ENCODE measurements at regions not wholly inside any gene's neighbourhood (a gene's known extent, or its start where the extent isn't known, plus 50 kb on each side); places are given as distances from the start of the nearest gene placed in this dataset.

DNA sequence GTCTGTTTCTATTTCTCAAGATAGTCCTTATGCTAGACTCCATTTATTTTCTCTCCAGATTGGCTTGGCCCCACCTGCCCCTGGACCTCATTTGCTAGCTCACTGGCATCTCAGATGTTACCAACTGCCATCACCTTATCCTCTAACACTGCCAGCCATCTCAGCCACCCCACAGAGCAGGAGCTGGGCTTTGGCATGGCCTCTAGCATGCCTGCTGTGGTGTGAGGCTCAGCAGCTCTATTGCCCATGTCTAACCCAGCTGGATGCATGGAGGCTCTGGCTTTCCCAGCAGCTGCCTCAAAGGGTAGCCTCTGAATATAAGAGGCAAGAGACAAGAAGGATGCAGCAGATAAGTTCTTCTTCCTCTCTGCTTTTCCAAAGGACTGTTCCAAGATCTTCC lies 373.4 kb downstream of the TNS1 start:
- Histone ChIP-seq H3K9me3 (replicated peaks; ENCODE audit: control insufficient read depth, insufficient read depth, low read length) (no peaks in the 10 kb centered on the region), H3K4me2 (ENCODE audit: control insufficient read depth, insufficient read depth) (no peak overlapping the region), H3K9ac (ENCODE audit: control insufficient read depth, insufficient read depth, low read length) (no peak overlapping the region), H3K27me3 (replicated peaks in 1 of 2; ENCODE audit: control insufficient read depth in 2 of 2, insufficient read depth in 2 of 2, low read length in 1 of 2) (peaks cover 2 to 6% of the 10 kb centered on the region in 2 experiments; a peak in 1 of 4 replicates), H3K27ac (ENCODE audit: control insufficient read depth, insufficient read depth) (no peak overlapping the region), H3K79me2 (ENCODE audit: control insufficient read depth, insufficient read depth, low read length) (no peaks in the 10 kb centered on the region), H4K20me1 (ENCODE audit: control insufficient read depth, insufficient read depth) (no peaks in the 10 kb centered on the region), H3K36me3 (ENCODE audit: control insufficient read depth in 2 of 2, insufficient read depth in 2 of 2, low read length in 1 of 2) (no peaks in the 10 kb centered on the region), H3K4me3 (no peak overlapping the region), H3K4me1 (ENCODE audit: control insufficient read depth, insufficient read depth, low read length) (no peaks in the 10 kb centered on the region), H2AFZ (ENCODE audit: control insufficient read depth, low read depth, low read length) (no peak overlapping the region)
- BruUV-seq (replicated peaks), result no TSS peak
- CTCF ChIA-PET, result no interaction called here
- FAIRE-seq (no peak), DNase-seq (ENCODE audit: low read depth, low spot score) (no peak), ATAC-seq (no peak)
- intact Hi-C loops (cut with micrococcal nuclease; ENCODE audit: unreplicated experiment) (no loop called here), in situ Hi-C loops (cut with MboI) (no loop called here)
- TF ChIP-seq CBFB (IDR thresholded peaks at IDR 0.05; ENCODE audit: low read depth) (no peak), SMC3 (IDR thresholded peaks at IDR 0.05; ENCODE audit: borderline replicate concordance, low read length) (no peak), ASH2L (IDR thresholded peaks at IDR 0.05; ENCODE audit: borderline replicate concordance, low read depth) (no peak), MYB (IDR thresholded peaks at IDR 0.05; ENCODE audit: borderline replicate concordance, low read depth, low read length) (no peak), FOXM1 (IDR thresholded peaks at IDR 0.05; ENCODE audit: low read depth, low read length) (no peak), MEF2A (IDR thresholded peaks at IDR 0.05; ENCODE audit: insufficient read depth, low read depth, low read length) (no peak), HDAC2 (IDR thresholded peaks at IDR 0.05) (no peak), PAX5 (IDR thresholded peaks at IDR 0.05; ENCODE audit: borderline replicate concordance, low read depth, low read length) (no peak), BCL11A (IDR thresholded peaks at IDR 0.05; ENCODE audit: low read depth, low read length) (no peak), NR2C1 (IDR thresholded peaks at IDR 0.05) (no peak), EZH2 (IDR thresholded peaks at IDR 0.05; ENCODE audit: borderline replicate concordance, control insufficient read depth, low read depth, low read length) (no peak), YY1 (IDR thresholded peaks at IDR 0.05; ENCODE audit: low read depth, low read length) (no peak)
- TF ChIP-seq, protein P1, sequence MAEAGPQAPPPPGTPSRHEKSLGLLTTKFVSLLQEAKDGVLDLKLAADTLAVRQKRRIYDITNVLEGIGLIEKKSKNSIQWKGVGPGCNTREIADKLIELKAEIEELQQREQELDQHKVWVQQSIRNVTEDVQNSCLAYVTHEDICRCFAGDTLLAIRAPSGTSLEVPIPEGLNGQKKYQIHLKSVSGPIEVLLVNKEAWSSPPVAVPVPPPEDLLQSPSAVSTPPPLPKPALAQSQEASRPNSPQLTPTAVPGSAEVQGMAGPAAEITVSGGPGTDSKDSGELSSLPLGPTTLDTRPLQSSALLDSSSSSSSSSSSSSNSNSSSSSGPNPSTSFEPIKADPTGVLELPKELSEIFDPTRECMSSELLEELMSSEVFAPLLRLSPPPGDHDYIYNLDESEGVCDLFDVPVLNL (IDR thresholded peaks at IDR 0.05; ENCODE audit: low read depth, low read length), result no peak
- TF ChIP-seq, protein P2, sequence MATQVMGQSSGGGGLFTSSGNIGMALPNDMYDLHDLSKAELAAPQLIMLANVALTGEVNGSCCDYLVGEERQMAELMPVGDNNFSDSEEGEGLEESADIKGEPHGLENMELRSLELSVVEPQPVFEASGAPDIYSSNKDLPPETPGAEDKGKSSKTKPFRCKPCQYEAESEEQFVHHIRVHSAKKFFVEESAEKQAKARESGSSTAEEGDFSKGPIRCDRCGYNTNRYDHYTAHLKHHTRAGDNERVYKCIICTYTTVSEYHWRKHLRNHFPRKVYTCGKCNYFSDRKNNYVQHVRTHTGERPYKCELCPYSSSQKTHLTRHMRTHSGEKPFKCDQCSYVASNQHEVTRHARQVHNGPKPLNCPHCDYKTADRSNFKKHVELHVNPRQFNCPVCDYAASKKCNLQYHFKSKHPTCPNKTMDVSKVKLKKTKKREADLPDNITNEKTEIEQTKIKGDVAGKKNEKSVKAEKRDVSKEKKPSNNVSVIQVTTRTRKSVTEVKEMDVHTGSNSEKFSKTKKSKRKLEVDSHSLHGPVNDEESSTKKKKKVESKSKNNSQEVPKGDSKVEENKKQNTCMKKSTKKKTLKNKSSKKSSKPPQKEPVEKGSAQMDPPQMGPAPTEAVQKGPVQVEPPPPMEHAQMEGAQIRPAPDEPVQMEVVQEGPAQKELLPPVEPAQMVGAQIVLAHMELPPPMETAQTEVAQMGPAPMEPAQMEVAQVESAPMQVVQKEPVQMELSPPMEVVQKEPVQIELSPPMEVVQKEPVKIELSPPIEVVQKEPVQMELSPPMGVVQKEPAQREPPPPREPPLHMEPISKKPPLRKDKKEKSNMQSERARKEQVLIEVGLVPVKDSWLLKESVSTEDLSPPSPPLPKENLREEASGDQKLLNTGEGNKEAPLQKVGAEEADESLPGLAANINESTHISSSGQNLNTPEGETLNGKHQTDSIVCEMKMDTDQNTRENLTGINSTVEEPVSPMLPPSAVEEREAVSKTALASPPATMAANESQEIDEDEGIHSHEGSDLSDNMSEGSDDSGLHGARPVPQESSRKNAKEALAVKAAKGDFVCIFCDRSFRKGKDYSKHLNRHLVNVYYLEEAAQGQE (IDR thresholded peaks at IDR 0.05; ENCODE audit: low read depth, low read length), result no peak
- RAD21 ChIA-PET (ENCODE audit: unreplicated experiment), result no interaction called here
- SMC1A ChIA-PET (ENCODE audit: uncharacterized antibody, unreplicated experiment), result no interaction called here
- POLR2A ChIA-PET, result no interaction called here

Measured in GM12878 (cell line).